ENCODE measurements at regions not wholly inside any gene's neighbourhood (a gene's known extent, or its start where the extent isn't known, plus 50 kb on each side); places are given as distances from the start of the nearest gene placed in this dataset.

- BruUV-seq (replicated peaks): no TSS peak
- DNase-seq (ENCODE audit: low spot score): no peak
- Histone ChIP-seq H3K79me2 (ENCODE audit: insufficient read depth, low read length) (no peaks in the 10 kb centered on the region), H3K9ac (ENCODE audit: insufficient read depth, low read depth, low read length) (no peak overlapping the region), H3K27ac (ENCODE audit: extremely low read length, insufficient read depth, low read length) (no peak overlapping the region), H3K4me1 (ENCODE audit: insufficient read depth, low read length) (no peaks in the 10 kb centered on the region), H3K36me3 (replicated peaks in 1 of 2; ENCODE audit: control insufficient read depth in 1 of 2, insufficient read depth in 2 of 2, low read length in 2 of 2) (no peaks in the 10 kb centered on the region), H4K20me1 (ENCODE audit: insufficient read depth, low read length) (no peaks in the 10 kb centered on the region), H3K4me3 (replicated peaks in 1 of 3; ENCODE audit: insufficient read depth in 1 of 3, low read depth in 2 of 3, low read length in 3 of 3) (no peak overlapping the region), H3K27me3 (ENCODE audit: control insufficient read depth in 1 of 2, insufficient read depth in 2 of 2, low read length in 2 of 2) (no peaks in the 10 kb centered on the region), H3K4me2 (ENCODE audit: low read depth, low read length) (no peak overlapping the region), H2AFZ (ENCODE audit: low read length) (no peak overlapping the region), H3K9me3 (ENCODE audit: low read length) (no peaks in the 10 kb centered on the region)
- WGBS (ENCODE audit: low lambda C conversion rate): 31% methylated on average over 3 of the region's 3 CpGs
- no peak for FAIRE-seq
- POLR2A ChIA-PET: no interaction called here
- no peak for TF ChIP-seq ZFP36 (IDR thresholded peaks at IDR 0.05; ENCODE audit: borderline replicate concordance, low read depth, low read length, partially characterized antibody)
- TF ChIP-seq HMGA1 (CRISPR knock-in tag; conservative IDR thresholded peaks at IDR 0.05): no peak
- no peak for TF ChIP-seq RFXAP (CRISPR knock-in tag; IDR thresholded peaks at IDR 0.05; ENCODE audit: borderline replicate concordance)
- no peak for TF ChIP-seq ZNF296 (CRISPR knock-in tag; conservative IDR thresholded peaks at IDR 0.05)
- TF ChIP-seq HOMEZ (CRISPR knock-in tag; IDR thresholded peaks at IDR 0.05; ENCODE audit: low read depth): no peak
- TF ChIP-seq SALL2 (CRISPR knock-in tag; IDR thresholded peaks at IDR 0.05): no peak
- TF ChIP-seq LRRFIP1 (CRISPR knock-in tag; conservative IDR thresholded peaks at IDR 0.05): no peak
- TF ChIP-seq PAX8 (CRISPR knock-in tag; IDR thresholded peaks at IDR 0.05; ENCODE audit: borderline replicate concordance): no peak
- TF ChIP-seq ZNF781 (CRISPR knock-in tag; IDR thresholded peaks at IDR 0.05; ENCODE audit: borderline replicate concordance, not compliant biosample characterization): no peak
- TF ChIP-seq ZNF350 (CRISPR knock-in tag; IDR thresholded peaks at IDR 0.05; ENCODE audit: borderline replicate concordance, low read depth): no peak
- no peak for TF ChIP-seq SOX5 (CRISPR knock-in tag; IDR thresholded peaks at IDR 0.05; ENCODE audit: borderline replicate concordance)
- TF ChIP-seq ONECUT2 (CRISPR knock-in tag; IDR thresholded peaks at IDR 0.05): no peak
- CTCF ChIA-PET (ENCODE audit: low intra/inter-chr PET ratio, low total read pairs): no interaction called here
- in situ Hi-C loops (cut with HindIII; ENCODE audit: extremely low pct_ligation_motif_present, low pct_unique_long_range_greater_than_20kb): no loop called here
- ATAC-seq: no peak
- intact Hi-C loops (cut with micrococcal nuclease; ENCODE audit: unreplicated experiment): no loop called here
Observed at GRCh38 chrX:139083191-139083590, 371.7 kb upstream of the FGF13 start.

Measured in HepG2 (cell line).